Colonic mucosa (tissue), 4 donors: ENCODE measurements at regions not wholly inside any gene's neighbourhood (a gene's known extent, or its start where the extent isn't known, plus 50 kb on each side); places are given as distances from the start of the nearest gene placed in this dataset.

ENCODE experiments used
- DNase-seq: peaks from one replicate; pipeline ENCODE4 v3.0.0-alpha.2; 2020
- H3K27ac ChIP-seq: fragments of 200-600 bp; one replicate; pipeline ENCODE4 v1.8.0; 2021
- H3K27me3 ChIP-seq: fragments of 200-600 bp; one replicate; pipeline ENCODE4 v1.8.0; 2021
- H3K36me3 ChIP-seq: fragments of 200-600 bp; one replicate; pipeline ENCODE4 v1.8.0; 2021
- H3K4me1 ChIP-seq: fragments of 200-600 bp; one replicate; pipeline ENCODE4 v1.8.0; 2021; ENCODE audit warnings: mild to moderate bottlenecking
- H3K4me3 ChIP-seq: fragments of 200-600 bp; one replicate; pipeline ENCODE4 v1.8.0; 2021
- H3K9ac ChIP-seq, 2 donors: one replicate each; pipeline ENCODE4 v1.7.0; 2013; ENCODE audit warnings: control low read depth in 2 of 2, low read depth in 2 of 2, low read length in 2 of 2
- H3K9me3 ChIP-seq: fragments of 200-600 bp; one replicate; pipeline ENCODE4 v1.8.0; 2021
- intact Hi-C: fragments of 100-400 bp; cut with DNase I; formaldehyde crosslinking; loops from one replicate; pipeline ENCODE4 v1.14.1; 2022
- TF ChIP-seq, protein P1 (sequence below): fragments of 200-600 bp; IDR thresholded peaks from one replicate; pipeline ENCODE4 v1.8.0; 2022; ENCODE audit warnings: antibody characterized with exemption, mild to moderate bottlenecking
- donor health status: healthy.
- donor health status: DM: no; HTN: no; CAD: no.
- donor health status: DM: no; HTN: no; CAD: no.

DNA sequence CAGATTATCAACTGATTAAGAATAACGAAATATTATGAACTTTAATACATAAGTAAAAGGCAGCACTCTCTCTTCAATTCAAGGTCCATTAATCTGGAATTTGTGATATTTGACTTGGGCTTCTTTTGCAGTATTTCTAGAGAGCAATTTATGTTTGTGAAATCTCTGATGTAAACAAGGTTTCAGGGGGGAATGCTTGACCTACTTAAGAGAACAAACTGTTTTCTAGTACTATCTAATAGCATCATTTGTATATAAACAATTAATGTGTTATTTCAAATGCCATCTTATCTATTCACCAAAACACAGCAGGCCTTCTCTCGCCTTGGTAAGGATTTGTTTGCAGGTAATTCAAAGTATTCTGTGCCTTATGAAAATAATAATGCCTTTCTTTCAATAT, 103.6 kb upstream of the FST start:
- no peak overlapping the region for H3K27ac ChIP-seq
- DNase-seq, result no peak
- TF ChIP-seq, protein P1, sequence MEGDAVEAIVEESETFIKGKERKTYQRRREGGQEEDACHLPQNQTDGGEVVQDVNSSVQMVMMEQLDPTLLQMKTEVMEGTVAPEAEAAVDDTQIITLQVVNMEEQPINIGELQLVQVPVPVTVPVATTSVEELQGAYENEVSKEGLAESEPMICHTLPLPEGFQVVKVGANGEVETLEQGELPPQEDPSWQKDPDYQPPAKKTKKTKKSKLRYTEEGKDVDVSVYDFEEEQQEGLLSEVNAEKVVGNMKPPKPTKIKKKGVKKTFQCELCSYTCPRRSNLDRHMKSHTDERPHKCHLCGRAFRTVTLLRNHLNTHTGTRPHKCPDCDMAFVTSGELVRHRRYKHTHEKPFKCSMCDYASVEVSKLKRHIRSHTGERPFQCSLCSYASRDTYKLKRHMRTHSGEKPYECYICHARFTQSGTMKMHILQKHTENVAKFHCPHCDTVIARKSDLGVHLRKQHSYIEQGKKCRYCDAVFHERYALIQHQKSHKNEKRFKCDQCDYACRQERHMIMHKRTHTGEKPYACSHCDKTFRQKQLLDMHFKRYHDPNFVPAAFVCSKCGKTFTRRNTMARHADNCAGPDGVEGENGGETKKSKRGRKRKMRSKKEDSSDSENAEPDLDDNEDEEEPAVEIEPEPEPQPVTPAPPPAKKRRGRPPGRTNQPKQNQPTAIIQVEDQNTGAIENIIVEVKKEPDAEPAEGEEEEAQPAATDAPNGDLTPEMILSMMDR, result no peak
- no peaks in the 10 kb centered on the region for H3K9me3 ChIP-seq
- H3K27me3 ChIP-seq, result no peaks in the 10 kb centered on the region
- no peak overlapping the region for H3K4me3 ChIP-seq
- no peaks in the 10 kb centered on the region for H3K4me1 ChIP-seq
- no peaks in the 10 kb centered on the region for H3K36me3 ChIP-seq
- no peak overlapping the region for H3K9ac ChIP-seq
- intact Hi-C loops, result no loop called here

DNA sequence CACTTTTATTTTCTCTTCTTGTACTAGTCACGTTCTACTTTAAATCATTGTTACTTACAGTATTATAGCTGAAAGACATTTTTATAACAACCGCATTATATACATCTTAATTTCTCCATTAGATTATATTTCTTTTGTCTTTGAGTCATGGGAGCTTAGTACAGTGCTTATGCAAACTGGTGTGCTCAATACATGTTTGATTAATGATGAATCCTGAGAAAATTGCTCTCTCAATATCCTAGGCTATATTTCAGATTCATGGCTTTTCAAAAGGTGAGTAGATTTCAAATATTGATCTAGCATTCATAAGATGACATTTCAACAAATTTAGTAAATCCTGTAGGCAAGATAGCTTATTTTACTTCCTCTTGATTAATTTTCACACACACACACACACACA, 102.2 kb upstream of the FST start:
- TF ChIP-seq, protein P1, result no peak
- H3K4me1 ChIP-seq, result no peaks in the 10 kb centered on the region
- H3K9ac ChIP-seq, result no peak overlapping the region
- H3K9me3 ChIP-seq, result no peaks in the 10 kb centered on the region
- H3K36me3 ChIP-seq, result no peaks in the 10 kb centered on the region
- H3K4me3 ChIP-seq, result no peak overlapping the region
- no peak overlapping the region for H3K27ac ChIP-seq
- intact Hi-C loops, result no loop called here
- no peak for DNase-seq
- no peaks in the 10 kb centered on the region for H3K27me3 ChIP-seq

DNA sequence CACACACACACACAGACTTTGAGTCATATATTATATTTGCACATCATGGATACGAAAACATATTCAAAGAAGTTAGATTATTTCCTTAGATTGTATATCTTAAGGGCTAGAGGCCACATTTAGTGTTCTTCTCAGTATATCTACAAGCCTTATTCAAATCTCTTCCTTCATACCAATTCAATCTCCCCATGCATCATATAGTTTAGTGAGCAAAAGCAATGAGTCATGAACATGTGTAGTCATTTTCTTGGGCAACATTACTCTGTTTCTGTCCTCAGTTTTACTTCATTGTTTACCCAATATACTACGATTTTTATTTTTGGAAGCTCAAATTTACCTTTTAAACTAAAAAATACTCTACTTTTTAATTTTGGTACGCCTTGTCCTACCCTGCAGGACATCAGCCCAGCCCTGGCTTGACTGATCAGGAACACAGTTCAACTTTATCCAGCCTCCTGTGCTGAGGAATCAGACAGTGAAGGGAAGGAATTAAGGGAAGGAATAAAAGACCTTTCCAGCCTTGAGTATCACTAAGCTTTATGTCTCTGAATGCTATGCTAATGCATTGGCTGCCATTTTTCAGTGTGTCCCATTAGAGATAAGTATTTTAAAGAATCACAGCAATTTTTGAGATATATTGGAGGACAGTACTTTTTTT, 101.7 kb upstream of the FST start:
- intact Hi-C loops, result no loop called here
- H3K4me1 ChIP-seq, result no peaks in the 10 kb centered on the region

DNA sequence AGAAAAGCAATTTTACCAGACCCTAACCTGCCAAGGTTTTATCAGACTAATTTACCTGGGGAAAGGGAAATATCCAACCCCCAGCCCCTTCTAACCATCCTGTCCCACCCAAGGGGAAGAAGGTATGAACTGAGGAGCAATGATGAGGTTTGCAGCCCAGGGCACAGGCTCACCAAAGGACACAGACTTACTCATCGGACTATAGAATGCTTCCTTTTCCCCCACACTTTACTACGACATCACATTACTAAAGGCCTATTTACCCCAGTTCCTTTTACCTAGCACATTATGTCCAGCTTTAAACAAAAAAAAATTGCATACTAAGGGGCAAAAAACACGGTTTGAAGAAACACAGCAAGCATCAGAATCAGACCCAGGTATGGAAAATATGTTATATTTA, 94.1 kb upstream of the FST start:
- TF ChIP-seq, protein P1, result no peak
- intact Hi-C loops, result no loop called here
- H3K4me1 ChIP-seq, result no peaks in the 10 kb centered on the region
- no peaks in the 10 kb centered on the region for H3K27me3 ChIP-seq
- no peaks in the 10 kb centered on the region for H3K36me3 ChIP-seq
- no peaks in the 10 kb centered on the region for H3K9me3 ChIP-seq
- H3K27ac ChIP-seq, result no peak overlapping the region
- H3K4me3 ChIP-seq, result no peak overlapping the region
- no peak overlapping the region for H3K9ac ChIP-seq
- no peak for DNase-seq

More for the DNA sequence above, 101.7 kb upstream of the FST start:
- H3K9ac ChIP-seq, result no peak overlapping the region
- no peak for DNase-seq
- no peak overlapping the region for H3K27ac ChIP-seq
- no peaks in the 10 kb centered on the region for H3K36me3 ChIP-seq
- TF ChIP-seq, protein P1, result no peak
- no peaks in the 10 kb centered on the region for H3K9me3 ChIP-seq
- no peaks in the 10 kb centered on the region for H3K27me3 ChIP-seq
- H3K4me3 ChIP-seq, result no peak overlapping the region

DNA sequence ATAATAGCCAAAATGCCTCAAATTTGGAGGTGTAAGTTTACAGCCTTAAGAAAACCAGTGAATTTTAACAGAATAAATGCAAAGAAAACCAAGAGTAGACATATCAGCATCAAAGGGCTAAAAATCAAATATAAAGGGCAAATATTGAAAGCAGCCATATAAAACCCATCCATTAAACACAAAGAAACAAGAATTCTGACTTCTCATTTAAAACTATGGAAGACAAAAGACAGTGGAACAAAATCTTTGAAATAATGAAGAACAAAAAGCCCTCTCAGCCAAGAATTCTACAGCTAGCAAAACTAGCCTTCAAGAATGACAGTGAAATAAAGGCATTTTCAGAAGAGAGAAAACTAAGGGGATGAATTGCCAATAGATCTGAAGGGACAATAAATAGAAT, 91.3 kb upstream of the FST start:
- no peaks in the 10 kb centered on the region for H3K4me1 ChIP-seq
- H3K36me3 ChIP-seq, result no peaks in the 10 kb centered on the region
- H3K9me3 ChIP-seq, result no peaks in the 10 kb centered on the region
- H3K4me3 ChIP-seq, result no peak overlapping the region
- DNase-seq, result no peak
- no peaks in the 10 kb centered on the region for H3K27me3 ChIP-seq
- H3K27ac ChIP-seq, result no peak overlapping the region
- H3K9ac ChIP-seq, result no peak overlapping the region
- TF ChIP-seq, protein P1, result no peak
- intact Hi-C loops, result no loop called here
